ENCODE measurements at regions not wholly inside any gene's neighbourhood (a gene's known extent, or its start where the extent isn't known, plus 50 kb on each side); places are given as distances from the start of the nearest gene placed in this dataset.
"Not testable (repeated sequence)": the region's sequence is repeated elsewhere in the genome, so short reads cannot be mapped to it uniquely, and the experiment has no call there.

DNA sequence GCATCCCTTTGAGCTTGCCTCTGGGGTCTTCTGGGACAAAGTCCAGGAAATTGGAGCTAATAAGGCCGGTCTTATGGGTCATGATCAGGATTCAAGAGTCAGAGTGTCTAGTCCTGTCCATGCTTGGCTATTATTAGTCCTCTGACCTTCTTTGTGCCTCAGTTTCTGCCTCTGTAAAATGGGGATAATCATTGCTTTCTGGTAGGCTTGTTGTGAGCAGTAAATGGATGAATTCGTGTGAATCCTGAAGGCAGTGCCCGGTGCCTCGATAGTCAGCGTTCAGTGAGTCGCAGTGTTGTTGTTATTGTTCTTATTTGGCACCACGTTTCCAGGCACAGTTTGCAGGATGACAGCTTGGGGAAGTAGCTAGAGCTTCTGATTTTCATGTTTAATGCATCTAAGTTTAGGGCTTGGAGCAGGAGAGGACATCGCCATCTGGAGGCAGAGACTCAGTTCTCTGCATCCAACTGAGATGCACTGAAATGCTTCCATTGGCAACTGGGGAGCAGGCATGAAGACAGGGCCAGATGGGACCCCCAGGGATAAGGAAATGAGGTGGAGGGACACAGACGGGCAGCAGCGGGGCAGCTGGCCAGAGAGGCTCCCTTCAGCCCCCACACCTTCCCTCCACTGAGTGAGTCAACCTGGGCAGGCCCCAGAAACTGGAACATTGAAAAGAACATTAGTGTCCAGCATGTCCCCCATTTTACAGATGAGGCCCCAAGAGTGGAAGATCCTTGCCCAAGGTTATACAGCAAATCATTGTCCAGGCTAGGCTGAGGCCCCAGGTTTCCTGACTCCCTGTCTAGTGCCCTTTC lies 160.3 kb downstream of the PTPRU start:
- no peak for DNase-seq

DNA sequence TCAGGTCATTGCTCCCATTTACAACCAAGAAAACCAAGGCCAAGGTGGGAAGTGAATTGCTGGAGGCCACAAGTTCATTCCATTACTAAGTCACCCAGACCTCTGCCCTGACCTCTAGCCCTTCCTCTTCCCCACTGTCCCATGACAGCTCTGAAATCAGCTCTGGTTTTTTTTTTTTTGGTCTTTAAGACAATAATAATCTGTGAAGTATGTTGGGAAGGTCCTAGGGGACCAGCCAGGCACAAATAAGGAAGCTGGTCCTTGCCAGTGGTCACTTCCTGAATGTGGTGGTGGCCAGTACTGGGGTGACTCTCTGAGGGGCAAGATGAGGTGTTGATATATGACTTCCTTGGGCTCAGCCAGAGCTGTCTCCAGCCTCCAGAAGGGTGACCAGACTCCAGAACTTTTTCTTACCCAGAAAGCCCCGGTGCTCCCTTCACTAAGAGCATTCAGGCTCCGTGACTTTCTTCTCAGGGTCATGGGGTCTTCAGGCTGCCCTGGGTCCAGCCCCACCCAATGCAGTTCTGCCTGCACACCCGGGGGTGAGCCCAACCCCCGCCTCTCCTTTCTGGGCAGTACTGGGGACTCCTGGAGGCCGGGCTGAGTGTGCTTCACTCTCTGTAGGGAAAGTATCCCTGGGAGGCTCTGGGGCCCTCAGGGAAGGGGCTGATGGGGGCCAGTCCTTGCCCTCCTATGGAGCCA lies 159.6 kb downstream of the PTPRU start:
- DNase-seq: no peak

DNA sequence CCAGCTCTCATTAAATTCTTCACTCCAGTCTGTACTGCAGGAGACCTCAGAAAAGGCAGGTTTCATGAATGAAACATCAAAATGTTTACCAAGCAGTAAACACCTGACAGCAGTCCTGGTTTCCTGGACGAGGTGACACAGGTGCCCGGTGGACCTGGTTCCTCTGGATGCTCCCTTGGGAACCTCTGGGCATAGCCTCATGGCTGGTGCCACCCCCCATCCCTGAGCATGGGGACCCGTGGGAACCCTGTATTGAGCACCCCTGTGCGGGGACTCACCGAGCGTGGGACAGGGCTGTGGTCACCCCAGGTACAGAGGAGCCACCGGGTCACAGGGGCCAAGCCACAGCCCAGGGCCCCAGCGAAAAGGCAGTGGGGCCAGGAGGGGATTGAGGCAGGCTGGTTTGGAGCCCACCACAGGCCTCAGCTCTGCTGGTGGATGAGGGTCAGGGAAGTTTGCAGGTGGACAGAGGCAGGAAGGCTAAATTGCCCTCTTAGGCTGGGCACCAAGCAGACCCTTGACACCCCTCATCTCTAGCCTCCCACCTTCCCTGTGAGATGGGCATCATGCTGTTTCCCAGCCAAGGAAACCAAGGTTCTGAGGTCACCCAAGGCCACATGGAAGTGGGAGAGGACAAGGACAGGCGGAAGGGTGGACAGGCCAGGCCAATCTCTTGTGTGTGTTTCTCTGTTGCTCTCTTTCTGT lies 158.4 kb downstream of the PTPRU start:
- no peak for DNase-seq

DNA sequence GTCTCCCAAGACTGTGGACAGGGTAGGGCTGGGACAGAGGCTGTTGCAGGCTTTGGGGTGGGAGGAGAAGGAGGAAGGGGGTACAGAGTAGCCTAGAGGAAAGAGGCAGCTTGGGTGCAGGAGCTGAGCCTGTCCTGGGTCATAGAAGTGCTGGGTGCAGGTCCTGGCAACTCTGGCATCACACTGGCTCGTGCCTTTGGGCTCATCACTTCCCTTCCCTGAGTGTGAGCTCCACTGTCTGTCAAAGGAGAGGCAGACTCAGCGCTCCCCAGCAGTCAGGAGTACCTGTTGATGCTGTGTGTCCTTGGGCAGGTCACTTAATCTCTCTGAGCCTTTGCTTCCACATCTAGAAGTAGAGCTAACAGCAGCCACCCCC lies 157.1 kb downstream of the PTPRU start:
- DNase-seq: no peak

DNA sequence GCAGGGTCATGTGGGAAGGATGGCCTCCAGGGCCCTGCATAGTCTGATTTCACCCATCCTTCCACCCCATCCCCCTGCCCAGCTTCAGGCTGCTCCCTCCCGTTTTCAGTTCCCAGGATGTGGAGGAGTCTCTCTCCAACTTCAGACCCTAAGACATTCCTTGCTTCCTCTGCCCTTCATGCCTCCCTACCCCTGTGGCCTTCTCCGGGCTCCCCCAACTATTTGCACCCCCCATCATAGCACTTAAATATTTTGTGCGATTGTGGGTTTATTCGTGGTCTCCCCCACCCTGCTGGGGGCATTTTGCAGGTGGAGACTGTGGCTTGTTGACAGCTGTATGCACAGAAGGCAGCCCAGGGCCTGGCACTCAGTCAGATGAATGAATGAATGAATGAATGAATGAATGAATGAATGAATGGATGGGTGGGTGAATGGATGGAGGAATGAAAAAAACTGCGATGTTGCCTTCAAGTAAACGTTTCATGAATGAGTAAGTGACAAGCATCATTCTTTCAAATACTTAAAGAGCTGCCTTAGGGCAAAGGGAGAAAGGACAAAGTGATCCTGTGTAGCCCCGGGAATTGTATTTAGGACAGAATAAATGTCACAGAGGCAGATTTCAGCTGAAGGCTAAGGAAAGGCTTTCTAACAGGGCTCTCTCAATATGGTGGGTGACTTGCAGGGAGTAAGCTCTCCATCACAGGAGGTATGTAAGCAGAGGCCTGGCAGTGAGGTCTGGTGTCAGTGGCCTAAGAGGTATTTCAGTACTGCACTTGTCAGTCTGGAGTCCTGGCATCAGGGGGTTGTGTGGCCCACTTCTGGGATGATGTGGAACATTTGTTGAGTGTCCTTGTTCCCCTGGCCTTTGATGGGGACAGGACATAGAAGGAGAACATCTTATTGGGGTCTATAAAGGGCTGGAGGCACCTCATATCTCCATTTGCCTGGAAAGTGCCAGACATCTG lies 156.4 kb downstream of the PTPRU start:
- DNase-seq: no peak

DNA sequence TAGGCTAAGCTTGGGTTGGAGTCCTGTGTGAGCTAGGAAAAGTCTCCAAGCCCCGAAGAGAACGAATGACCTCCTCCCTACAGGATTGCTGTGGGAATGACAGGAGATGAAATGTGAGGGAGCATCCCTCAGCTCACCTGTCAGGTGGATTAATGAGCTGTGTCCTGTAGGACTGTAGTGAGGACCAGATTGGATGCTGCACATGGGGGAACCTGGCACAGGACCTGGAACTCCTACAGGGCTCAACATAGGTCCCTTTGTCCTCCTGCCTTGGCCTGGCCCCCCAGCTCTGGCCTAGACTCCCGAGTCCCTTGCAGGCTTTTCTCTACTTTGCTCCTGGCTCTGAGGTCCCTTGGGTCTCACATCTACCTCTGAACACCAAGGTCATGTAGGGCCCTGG lies 155.7 kb downstream of the PTPRU start:
- no peak for DNase-seq

DNA sequence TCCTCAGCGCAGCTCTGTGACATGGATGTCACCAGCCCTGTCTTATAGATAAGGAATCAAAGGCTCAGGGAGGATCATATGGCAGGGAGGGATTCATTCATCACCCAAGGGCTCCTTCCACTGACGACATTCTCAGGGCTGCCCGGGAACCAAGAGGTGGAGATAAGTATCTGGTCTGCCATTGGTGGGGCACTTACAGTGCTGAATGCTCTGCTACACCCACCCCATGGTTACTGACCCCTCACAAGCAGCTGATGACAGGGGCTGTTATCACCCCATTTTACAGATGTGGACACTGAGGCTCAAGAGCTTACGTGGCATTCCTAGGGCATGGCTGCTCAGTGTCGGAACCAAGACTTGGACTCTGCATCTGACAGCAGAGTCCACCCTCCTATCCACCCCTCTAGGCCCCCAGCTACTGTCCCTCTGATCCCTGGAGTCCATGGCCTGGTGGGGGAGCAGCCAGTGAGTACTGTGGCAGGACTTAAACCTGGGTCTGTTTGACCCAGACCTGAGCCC lies 155.1 kb downstream of the PTPRU start:
- DNase-seq: no peak

DNA sequence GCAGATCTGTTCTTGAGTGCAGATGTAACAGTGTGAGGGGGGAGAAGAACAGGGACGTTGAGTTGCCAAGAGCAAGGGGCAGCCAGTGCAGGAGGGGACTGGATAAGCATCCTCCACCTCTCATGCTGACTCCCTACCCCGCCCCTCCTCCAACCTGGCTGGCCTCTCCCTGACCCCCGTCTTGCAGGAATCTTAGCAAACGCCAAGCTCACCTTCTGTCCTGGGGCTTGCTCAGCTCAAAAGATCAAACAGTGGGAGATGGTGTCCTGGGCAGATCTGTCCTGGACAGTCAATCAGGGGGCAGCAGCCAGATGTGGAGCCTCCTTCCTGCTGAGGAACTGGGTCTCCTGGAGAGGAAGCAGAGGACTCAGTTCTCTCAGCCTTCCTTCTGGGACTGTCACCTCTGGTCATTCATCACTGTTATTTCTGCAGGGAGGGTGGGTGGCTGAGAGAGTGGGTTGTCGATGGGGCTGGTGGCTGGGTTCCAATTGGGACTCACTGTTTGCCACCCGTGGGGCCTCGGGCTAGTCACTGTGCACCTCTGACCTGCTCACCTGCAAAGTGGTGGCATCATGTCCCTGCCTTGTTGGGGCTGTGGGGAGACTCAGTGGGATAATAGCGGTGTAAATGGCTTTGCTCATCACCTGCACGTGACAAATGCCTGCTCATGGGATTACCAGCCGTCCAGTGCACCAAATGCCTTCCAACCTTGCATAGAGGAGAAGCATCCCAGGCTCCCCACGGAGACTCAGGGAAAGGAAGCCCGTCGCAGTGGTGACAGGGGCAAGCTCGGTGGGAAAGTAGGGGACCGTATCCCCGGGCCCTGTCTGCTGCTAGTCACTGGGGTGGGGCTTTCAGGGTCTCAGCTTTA lies 154.4 kb downstream of the PTPRU start:
- DNase-seq: no peak

DNA sequence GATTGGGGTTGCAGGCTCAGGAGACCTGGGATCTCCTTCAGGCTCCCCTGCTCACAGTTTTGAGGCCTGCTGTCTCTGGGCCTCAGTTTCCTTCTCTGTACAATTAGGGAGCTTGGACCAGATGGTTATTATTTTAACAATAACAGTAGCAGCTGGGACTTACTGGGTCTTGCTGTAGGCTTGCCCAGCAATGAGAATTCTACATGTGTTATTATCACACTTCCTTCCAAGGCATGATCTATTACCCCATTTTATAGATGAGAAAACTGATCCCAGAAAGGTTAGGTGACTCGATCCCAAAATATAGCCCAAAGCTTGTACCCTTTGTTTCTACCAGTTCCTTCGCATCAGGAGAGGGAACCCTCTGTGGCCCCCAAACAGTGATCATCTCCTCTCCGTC lies 153.8 kb downstream of the PTPRU start:
- DNase-seq: no peak

DNA sequence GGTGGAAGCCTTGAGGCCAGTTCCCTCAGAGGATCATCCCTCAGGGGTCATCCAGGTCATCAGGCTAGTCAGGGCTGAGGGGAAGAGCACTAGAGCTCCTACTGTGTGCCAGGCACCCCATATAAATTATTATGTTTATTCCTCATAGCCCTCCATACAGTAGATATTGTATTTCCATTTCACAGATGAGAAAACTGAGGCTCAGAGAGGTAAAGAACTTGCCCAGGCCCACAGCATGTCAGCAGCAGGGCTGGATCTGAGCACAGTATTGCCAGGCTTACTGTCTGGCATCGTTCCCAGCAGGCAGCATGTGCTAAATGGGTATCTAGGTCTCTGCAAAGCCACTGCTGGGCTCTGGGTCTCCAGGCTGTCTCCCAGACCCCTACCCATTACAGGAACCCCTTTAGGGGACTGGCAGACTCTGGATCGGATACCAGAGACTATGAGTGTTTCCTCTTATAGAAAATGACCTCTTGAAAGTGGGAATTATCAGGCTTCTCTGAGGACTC lies 153.3 kb downstream of the PTPRU start:
- DNase-seq: no peak

DNA sequence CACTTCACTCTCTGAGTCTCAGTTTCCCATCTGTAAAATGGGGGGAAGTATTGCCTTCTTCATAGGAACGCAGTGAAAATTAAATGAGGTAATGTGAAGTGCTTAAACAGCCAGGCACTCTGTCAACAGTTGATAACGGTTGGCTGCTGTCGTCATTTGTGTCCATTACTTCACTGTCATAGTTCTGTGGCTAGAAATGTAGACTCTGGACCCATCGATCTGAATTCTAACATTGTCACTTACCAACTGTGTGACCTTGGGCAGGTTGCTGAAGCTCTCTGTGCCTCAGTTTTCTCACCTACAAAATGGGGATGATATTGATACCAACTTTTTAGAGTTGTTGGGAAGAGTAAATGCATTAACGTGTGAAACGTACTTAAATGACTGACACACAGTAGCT lies 152.6 kb downstream of the PTPRU start:
- no peak for DNase-seq

DNA sequence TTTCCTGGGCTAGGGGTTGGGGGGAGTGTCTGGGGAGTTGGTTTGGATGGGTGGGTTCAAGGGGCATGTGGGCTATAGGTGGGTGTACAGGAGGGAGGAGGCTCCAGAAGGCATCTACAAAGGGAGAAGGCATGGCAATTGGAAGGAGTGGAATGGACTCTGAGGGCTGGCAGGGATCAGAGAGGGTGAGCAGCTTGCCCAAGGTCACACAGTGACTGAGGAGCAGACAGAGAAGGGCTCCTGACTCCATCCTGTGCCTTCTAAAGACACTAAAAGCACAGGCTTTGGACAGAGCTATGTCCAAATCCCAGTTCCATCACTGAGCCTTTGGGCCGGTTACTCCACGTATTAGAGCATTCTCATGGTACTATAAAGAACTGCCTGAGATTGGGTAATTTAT lies 151.8 kb downstream of the PTPRU start:
- DNase-seq: no peak

DNA sequence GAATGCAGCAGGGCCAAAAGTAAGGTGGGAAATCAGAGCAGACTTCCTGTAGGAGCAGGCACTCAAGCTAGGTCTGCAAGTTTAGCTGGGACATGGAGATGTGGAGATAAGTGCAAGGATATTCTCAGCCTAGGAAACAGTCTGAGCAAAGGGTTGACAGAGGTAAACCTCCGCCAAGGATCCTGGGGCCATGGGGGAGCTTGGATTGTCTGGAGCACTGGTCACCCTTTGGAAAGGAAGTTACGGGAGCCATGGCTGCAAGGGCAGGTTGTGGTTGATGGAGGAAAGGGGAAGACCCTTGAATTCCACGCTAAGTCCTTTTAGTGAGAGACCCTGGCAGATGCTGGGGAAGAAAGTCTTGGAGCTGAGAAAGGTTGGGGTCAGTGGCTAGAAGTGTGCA lies 150.9 kb downstream of the PTPRU start:
- DNase-seq: no peak

DNA sequence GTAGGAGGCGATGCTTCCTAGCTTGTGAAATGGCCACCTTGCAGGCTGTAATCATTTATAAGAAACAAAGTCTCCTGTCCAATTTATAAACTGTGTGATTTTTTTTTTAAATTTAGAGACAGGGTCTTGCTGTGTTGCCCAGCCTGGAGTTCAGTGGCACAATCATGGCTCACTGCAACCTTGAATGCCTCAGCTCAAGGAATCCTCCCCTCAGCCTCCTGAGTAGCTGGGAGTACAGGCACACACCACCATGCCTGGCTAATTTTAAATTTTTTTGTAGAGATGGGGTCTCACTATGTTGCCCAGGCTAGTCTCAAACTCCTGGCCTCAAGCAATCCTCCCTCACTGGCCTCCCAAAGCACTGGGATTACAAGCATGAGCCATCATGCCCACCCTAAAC lies 150.1 kb downstream of the PTPRU start:
- DNase-seq: not testable (repeated sequence)

DNA sequence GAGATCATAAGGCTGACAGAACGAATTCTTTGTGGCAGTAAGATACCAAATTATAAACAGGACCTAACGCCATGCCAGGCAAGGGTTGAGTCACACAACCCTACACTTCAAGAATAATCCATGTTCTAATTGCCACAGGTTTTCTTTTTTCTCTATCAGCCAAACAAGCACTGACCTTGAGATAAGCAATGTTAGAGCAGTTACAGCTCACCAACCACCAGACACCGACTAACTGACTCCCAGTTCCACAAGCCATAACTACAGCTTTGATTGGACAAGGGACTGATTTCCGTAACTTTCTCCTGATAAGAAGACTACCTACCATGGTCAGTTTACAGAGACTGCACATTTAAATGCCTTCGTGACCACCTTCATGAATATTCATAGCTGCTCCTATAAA lies 149.6 kb downstream of the PTPRU start:
- DNase-seq: no peak

DNA sequence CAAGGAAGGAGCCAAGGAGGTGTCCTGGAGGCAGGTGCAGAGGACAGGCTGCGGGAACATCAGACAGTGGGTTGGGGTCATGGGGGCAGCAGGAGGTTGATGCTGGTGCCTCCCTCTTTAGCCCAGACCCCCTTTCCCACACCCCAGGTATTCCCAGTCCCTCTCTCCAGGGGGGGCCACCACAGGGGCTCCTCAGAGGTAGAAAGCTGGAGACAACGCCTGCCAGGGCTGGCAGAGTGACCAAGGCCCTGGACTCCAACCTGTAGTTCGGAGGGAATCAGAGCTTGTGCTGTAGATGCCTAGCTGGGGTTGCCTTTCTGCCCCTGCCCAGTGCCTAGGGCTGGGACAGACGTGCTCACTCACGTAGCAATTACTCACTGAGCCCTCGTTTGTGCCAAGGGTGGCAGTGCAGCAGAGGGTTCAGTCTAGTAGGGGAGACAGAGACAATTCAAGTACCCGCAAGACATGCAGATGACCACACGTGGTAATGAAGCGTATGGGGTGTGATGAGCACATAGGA lies 148.2 kb downstream of the PTPRU start:
- no peak for DNase-seq

DNA sequence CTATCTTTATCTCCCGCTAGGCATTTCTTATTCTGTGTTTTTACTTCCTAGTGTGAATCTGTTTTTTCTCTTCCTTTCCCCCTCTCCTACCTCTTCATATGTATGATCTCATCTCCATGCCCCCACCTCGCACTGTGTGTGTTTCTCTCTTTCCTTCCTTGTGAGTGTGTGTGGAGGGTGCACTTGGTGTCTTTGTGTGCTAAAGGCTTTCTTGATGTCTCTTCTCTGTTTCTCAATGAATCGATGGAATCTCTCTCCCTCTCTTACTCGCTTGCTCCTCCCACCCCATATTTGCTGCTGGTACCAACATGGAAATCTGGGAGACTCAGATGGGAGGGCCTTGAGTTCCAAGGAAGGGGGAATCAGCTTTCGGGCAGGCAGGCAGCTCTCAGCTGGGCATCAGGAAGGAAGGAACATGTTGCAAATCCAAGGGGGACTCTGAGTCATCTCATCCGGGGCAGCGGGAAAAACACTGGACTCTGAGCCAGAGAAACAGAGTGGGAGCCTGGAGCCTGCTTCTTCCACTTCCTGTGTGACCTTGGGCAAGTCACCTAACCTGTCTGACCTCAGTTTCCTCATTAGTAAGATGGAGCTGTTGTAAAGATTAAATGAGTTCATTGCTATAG lies 147.5 kb downstream of the PTPRU start:
- DNase-seq: no peak

DNA sequence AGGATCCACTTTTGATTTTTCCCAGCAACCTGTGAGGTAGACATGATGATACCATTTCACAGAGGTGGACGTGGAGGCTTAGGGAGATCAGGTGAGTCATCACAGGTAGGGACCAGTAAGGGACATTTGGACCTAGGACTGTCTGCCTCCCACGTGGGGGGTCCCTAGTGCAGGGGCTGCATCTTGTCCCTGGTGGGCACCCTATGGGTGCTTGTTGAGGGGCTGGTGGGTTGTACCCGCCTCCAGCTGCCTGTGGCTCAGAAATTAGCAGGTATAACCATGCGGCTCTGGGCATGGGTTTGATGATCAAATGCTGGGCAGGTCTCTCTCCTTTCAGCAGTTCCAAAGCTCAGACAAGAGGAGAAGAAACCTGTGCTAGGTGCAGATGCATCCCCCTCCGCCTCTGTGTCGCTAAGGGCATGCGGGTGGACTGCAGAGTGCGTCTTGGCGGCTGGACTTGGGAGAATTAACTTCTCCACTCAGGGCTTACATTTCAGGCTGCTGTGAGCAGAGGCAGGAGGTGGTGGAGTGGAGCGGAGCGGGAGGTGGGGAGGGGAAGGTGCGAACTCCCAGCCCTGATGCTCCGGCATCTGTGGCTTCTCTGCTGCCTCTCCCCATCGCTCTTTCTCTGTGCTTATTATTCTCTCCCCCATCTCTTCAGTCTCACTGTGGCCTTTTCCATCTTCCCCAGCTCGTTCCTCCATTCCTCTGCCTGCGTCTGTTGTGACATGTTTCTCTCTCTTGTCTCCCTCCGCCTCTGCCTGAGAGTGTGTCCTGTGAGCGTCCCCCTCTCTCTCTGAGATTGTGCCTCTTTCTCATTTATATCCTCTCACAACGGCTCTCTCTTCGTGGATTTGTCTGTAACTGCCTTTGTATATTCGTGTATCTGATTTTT lies 146.8 kb downstream of the PTPRU start:
- no peak for DNase-seq

DNA sequence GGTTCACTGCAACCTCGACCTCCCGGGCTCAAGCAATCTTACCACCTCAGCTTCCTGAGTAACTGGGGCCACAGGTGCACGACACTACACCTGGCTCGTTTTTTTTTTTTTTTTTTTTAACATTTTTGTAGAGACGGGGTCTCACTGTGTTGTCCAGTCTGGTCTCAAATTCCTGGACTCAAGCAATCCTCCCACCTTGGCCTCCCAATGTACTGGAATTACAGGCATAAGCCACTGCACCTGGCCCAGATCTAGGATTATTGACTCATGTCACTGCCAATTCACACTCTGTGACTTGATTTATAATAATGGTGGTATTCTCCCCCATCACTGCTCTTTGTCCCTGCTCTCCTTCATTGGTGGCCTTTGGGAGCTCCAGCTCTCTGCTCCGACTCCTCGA lies 145.1 kb downstream of the PTPRU start:
- no peak for DNase-seq

DNA sequence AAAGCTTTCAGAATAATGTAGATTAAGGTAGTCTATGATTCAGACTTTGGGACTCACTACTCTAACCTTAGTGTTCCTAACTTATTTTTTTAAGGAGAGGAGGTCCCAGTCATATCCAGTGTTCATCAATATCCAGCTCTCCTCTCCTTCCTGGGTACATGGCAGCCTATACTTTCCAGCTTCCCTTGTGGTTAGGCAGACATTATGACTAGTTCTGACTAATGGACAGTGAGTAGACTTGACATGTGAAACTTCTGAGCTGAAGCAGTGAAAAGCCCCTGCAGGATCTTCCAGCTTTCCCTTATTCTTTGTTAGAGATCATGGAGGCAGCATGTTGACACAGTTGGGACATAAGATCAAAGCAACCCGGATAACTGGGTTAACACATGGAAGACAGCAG lies 144.2 kb downstream of the PTPRU start:
- DNase-seq: no peak
